ENCODE measurements at regions not wholly inside any gene's neighbourhood (a gene's known extent, or its start where the extent isn't known, plus 50 kb on each side); places are given as distances from the start of the nearest gene placed in this dataset.

GRCh38 chr1:86233403-86233802 is 76.8 kb upstream of the COL24A1 start:
- Histone ChIP-seq H3K23me2 (ENCODE audit: low read depth, low read length) (no peaks in the 10 kb centered on the region; the same call in 1 of the 2 replicates), H3K4me3 (ENCODE audit: extremely low read depth in 1 of 4, insufficient read depth in 2 of 4, low read depth in 3 of 4, low read length in 4 of 4) (no peak overlapping the region), H2BK15ac (ENCODE audit: low read length) (no peak overlapping the region), H3K4ac (replicated peaks; ENCODE audit: insufficient read length, low read depth, low read length) (no peak overlapping the region), H2BK120ac (replicated peaks; ENCODE audit: low read depth, low read length) (no peak overlapping the region), H3K27ac (ENCODE audit: low read depth, low read length) (no peak overlapping the region), H2AK5ac (ENCODE audit: low read depth, low read length) (no peak overlapping the region), H3K18ac (ENCODE audit: extremely low read depth, low read length) (no peak overlapping the region), H2BK20ac (ENCODE audit: low read length) (no peak overlapping the region), H4K91ac (replicated peaks; ENCODE audit: insufficient read length, low read length) (no peak overlapping the region), H3K14ac (ENCODE audit: insufficient read length) (no peak overlapping the region), H3K79me1 (ENCODE audit: low read depth, low read length) (no peaks in the 10 kb centered on the region), H3K4me2 (ENCODE audit: insufficient read depth in 1 of 2, low read depth in 2 of 2, low read length in 2 of 2) (no peak overlapping the region), H3K36me3 (ENCODE audit: control insufficient read depth in 2 of 4, insufficient read depth in 4 of 4, low read length in 3 of 4) (no peaks in the 10 kb centered on the region), H2BK5ac (ENCODE audit: low read depth, low read length) (no peak overlapping the region), H4K20me1 (replicated peaks in 1 of 2; ENCODE audit: control insufficient read depth in 1 of 2, insufficient read depth in 2 of 2, low read length in 2 of 2) (no peaks in the 10 kb centered on the region), H2BK12ac (ENCODE audit: low read depth, low read length) (no peak overlapping the region), H3K23ac (ENCODE audit: insufficient read length) (no peak overlapping the region), H3K9ac (replicated peaks in 1 of 4; ENCODE audit: extremely low read depth in 1 of 4, low read depth in 3 of 4, low read length in 3 of 4) (no peak overlapping the region), H4K5ac (ENCODE audit: insufficient read length, low read depth, low read length) (no peak overlapping the region), H3K56ac (replicated peaks; ENCODE audit: insufficient read length, low read depth, low read length) (no peak overlapping the region), H3K27me3 (replicated peaks in 1 of 4; ENCODE audit: control insufficient read depth in 3 of 4, extremely low read depth in 1 of 4, insufficient read depth in 3 of 4, low read length in 3 of 4) (no peaks in the 10 kb centered on the region), H3K79me2 (ENCODE audit: control insufficient read depth in 1 of 2, insufficient read depth in 2 of 2, low read length in 2 of 2) (no peaks in the 10 kb centered on the region), H4K8ac (ENCODE audit: extremely low read depth, insufficient read depth, low read length) (no peak overlapping the region), H3K4me1 (replicated peaks in 1 of 4; ENCODE audit: control insufficient read depth in 3 of 4, insufficient read depth in 4 of 4, low read length in 3 of 4) (no peaks in the 10 kb centered on the region), H2AFZ (ENCODE audit: low read length) (no peak overlapping the region; the same call in 1 of the 2 replicates), H3K9me3 (ENCODE audit: insufficient read depth in 2 of 2, low read depth in 1 of 2, low read length in 1 of 2) (no peaks in the 10 kb centered on the region)
- ChIA-PET POLR2A (ENCODE audit: partially characterized antibody) (no interaction called here), CTCF (ENCODE audit: partially characterized antibody) (no interaction called here)
- FAIRE-seq (no peak), DNase-seq (ENCODE audit: low read depth in 1 of 2, low spot score in 2 of 2) (no peak)
- no peak for TF ChIP-seq JUND (IDR thresholded peaks at IDR 0.05; ENCODE audit: low read length)
- no peak for TF ChIP-seq FOSL1 (IDR thresholded peaks at IDR 0.05; ENCODE audit: insufficient read depth, low read depth, low read length)
- no peak for TF ChIP-seq SUZ12 (IDR thresholded peaks at IDR 0.05; ENCODE audit: low read length)
- TF ChIP-seq BACH1 (IDR thresholded peaks at IDR 0.05; ENCODE audit: low read length), result no peak
- no peak for TF ChIP-seq TAF1 (IDR thresholded peaks at IDR 0.05; ENCODE audit: low read depth, low read length)
- TF ChIP-seq CEBPB (IDR thresholded peaks at IDR 0.05; ENCODE audit: low read depth, low read length), result no peak
- no peak for TF ChIP-seq CTBP2 (IDR thresholded peaks at IDR 0.05; ENCODE audit: borderline replicate concordance, insufficient read depth, insufficient read length, low read length)
- no peak for TF ChIP-seq HDAC6 (IDR thresholded peaks at IDR 0.05; ENCODE audit: low read depth, low read length)
- no peak for TF ChIP-seq RFX5 (IDR thresholded peaks at IDR 0.05; ENCODE audit: borderline replicate concordance, low read depth, low read length)
- TF ChIP-seq NANOG (IDR thresholded peaks at IDR 0.05; ENCODE audit: insufficient read depth, low read depth, low read length, poor library complexity, severe bottlenecking), result no peak
- TF ChIP-seq KDM4A (IDR thresholded peaks at IDR 0.05; ENCODE audit: low read depth, low read length, severe bottlenecking), result no peak
- no peak for TF ChIP-seq GABPA (IDR thresholded peaks at IDR 0.05; ENCODE audit: borderline replicate concordance, insufficient read depth, low read length)
- WGBS, 2 experiments (ENCODE audit: extremely low coverage in 1 of 2, insufficient coverage in 1 of 2, insufficient read length in 1 of 2, insufficient replicate concordance in 2 of 2, low coverage in 1 of 2, low lambda C conversion rate in 2 of 2, missing lambda C conversion rate in 1 of 2), result 90% methylated on average over 1 of the region's 1 CpG; no CpG with 5 or more reads in 1 of the 2 experiments

All from H1 (cell line).